Fibroblast of lung (primary cell): ENCODE measurements at regions not wholly inside any gene's neighbourhood (a gene's known extent, or its start where the extent isn't known, plus 50 kb on each side); places are given as distances from the start of the nearest gene placed in this dataset.

Source experiments
- DNase-seq, 2 donors: peaks; one replicate each; pipeline versions ENCODE4 v3.0.0 to v3.0.0-alpha.2; 2010; ENCODE audit warnings: low read depth in 2 of 2
- H2AFZ ChIP-seq: 2 replicates; pipeline ENCODE4 v1.5.1; 2012; ENCODE audit warnings: low read length, control low read depth, inconsistent platforms
- H3K27ac ChIP-seq: 2 replicates; pipeline ENCODE4 v1.5.1; 2011; ENCODE audit warnings: low read length, control low read depth; ENCODE audit not compliant: insufficient read depth
- H3K27me3 ChIP-seq: 2 replicates; pipeline ENCODE4 v1.5.1; 2011; ENCODE audit warnings: mild to moderate bottlenecking, low read length; ENCODE audit not compliant: control insufficient read depth, insufficient read depth
- H3K36me3 ChIP-seq: 2 replicates; pipeline ENCODE4 v1.5.1; 2011; ENCODE audit warnings: low read length; ENCODE audit not compliant: control insufficient read depth, insufficient read depth
- H3K4me1 ChIP-seq: 2 replicates; pipeline ENCODE4 v1.5.1; 2011; ENCODE audit warnings: low read length; ENCODE audit not compliant: control insufficient read depth, insufficient read depth; ENCODE audit errors: extremely low read depth
- H3K4me2 ChIP-seq: 2 replicates; pipeline ENCODE4 v1.5.1; 2011; ENCODE audit warnings: low read length, control low read depth; ENCODE audit not compliant: insufficient read depth; ENCODE audit errors: extremely low read depth
- H3K4me3 ChIP-seq, 4 experiments: fragments of 200-600 bp in 1 of 4; sonication (generic) in 1 of 4; replicated peaks in 1 of 4; 2 replicates each; pipeline ENCODE4 v1.5.1; 2011 to 2016; ENCODE audit warnings: low read length in 4 of 4, low read depth in 3 of 4, mild to moderate bottlenecking in 3 of 4, control low read depth in 2 of 4, inconsistent platforms in 1 of 4, mixed read lengths in 1 of 4; ENCODE audit not compliant: insufficient read depth in 1 of 4; ENCODE audit errors: control extremely low read depth in 1 of 4
- H3K79me2 ChIP-seq: 2 replicates; pipeline ENCODE4 v1.5.1; 2012; ENCODE audit warnings: mild to moderate bottlenecking, low read length, inconsistent platforms; ENCODE audit not compliant: control insufficient read depth, insufficient read depth
- H3K9ac ChIP-seq: 2 replicates; pipeline ENCODE4 v1.5.1; 2011; ENCODE audit warnings: mild to moderate bottlenecking, low read length, control low read depth; ENCODE audit not compliant: insufficient read depth
- H3K9me3 ChIP-seq: 2 replicates; pipeline ENCODE4 v1.5.1; 2012; ENCODE audit warnings: low read depth, low read length; ENCODE audit not compliant: control insufficient read depth, insufficient read depth
- H4K20me1 ChIP-seq: 2 replicates; pipeline ENCODE4 v1.5.1; 2011; ENCODE audit warnings: low read length; ENCODE audit not compliant: control insufficient read depth, insufficient read depth; ENCODE audit errors: extremely low read depth
- CTCF ChIP-seq, 2 donors: IDR thresholded peaks in 1 of 2; conservative IDR thresholded peaks in 1 of 2; 1 replicate in 1 of 2; 2 replicates in 1 of 2; pipeline ENCODE4 v1.5.1; 2011 to 2012; ENCODE audit warnings: low read length in 2 of 2, control low read depth in 1 of 2, inconsistent platforms in 1 of 2, low read depth in 1 of 2, mild to moderate bottlenecking in 1 of 2
- EZH2 ChIP-seq: IDR thresholded peaks from 2 replicates; pipeline ENCODE4 v1.5.1; 2012; ENCODE audit warnings: low read length, control low read depth, mild to moderate bottlenecking; ENCODE audit errors: missing control alignments

GRCh38 chr5:126052120-126052519 is 371.1 kb upstream of the GRAMD2B start:
- TF ChIP-seq EZH2 (no peak), CTCF (conservative IDR thresholded peaks at IDR 0.05 in 1 of 2, IDR thresholded peaks at IDR 0.05 in 1 of 2; ENCODE audit: low read depth in 1 of 2, low read length in 2 of 2) (no peak)
- DNase-seq, result peak in 1 of 2 donors; percentile 24
- H3K9ac ChIP-seq, result no peak overlapping the region
- H2AFZ ChIP-seq, result no peak overlapping the region
- no peak overlapping the region for H3K4me2 ChIP-seq
- H3K27ac ChIP-seq, result no peak overlapping the region
- no peaks in the 10 kb centered on the region for H3K27me3 ChIP-seq
- H3K4me3 ChIP-seq, result no peak overlapping the region
- no peaks in the 10 kb centered on the region for H3K9me3 ChIP-seq
- H3K79me2 ChIP-seq, result no peaks in the 10 kb centered on the region
- no peaks in the 10 kb centered on the region for H4K20me1 ChIP-seq
- no peaks in the 10 kb centered on the region for H3K4me1 ChIP-seq
- no peaks in the 10 kb centered on the region for H3K36me3 ChIP-seq

GRCh38 chr5:126052791-126053190 is 370.4 kb upstream of the GRAMD2B start:
- Histone ChIP-seq H2AFZ (no peak overlapping the region), H3K4me3 (no peak overlapping the region), H3K4me2 (no peak overlapping the region), H3K27ac (no peak overlapping the region), H3K79me2 (no peaks in the 10 kb centered on the region), H3K9me3 (no peaks in the 10 kb centered on the region), H4K20me1 (no peaks in the 10 kb centered on the region), H3K4me1 (no peaks in the 10 kb centered on the region), H3K36me3 (no peaks in the 10 kb centered on the region), H3K9ac (no peak overlapping the region), H3K27me3 (no peaks in the 10 kb centered on the region)
- TF ChIP-seq EZH2, result no peak
- no peak for TF ChIP-seq CTCF (conservative IDR thresholded peaks at IDR 0.05 in 1 of 2, IDR thresholded peaks at IDR 0.05 in 1 of 2; ENCODE audit: low read depth in 1 of 2, low read length in 2 of 2)
- DNase-seq, result no peak

DNA sequence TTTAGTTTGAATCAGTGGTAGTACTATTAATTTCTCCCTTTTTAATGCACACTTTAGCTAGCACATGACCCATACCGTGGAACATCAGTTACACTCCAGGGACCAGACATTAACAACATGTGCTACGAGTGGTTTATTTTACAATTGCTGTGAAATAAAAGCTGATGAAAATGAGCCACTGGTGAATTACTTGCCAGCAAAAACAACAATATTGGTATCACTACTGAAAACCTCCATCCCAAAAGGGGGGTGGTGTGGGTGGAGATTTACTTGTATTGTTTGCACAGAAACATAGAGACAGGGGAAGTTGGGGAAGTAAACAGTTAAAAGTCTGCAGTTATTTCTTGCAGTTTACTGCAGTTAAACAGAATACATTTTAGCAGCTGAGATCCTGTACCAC is 369.6 kb upstream of the GRAMD2B start:
- Histone ChIP-seq H3K9ac (no peak overlapping the region), H4K20me1 (no peaks in the 10 kb centered on the region), H3K4me2 (no peak overlapping the region), H3K9me3 (no peaks in the 10 kb centered on the region), H3K36me3 (no peaks in the 10 kb centered on the region), H3K4me1 (no peaks in the 10 kb centered on the region), H3K27me3 (no peaks in the 10 kb centered on the region), H3K4me3 (no peak overlapping the region), H3K79me2 (no peaks in the 10 kb centered on the region), H3K27ac (no peak overlapping the region), H2AFZ (no peak overlapping the region)
- no peak for DNase-seq
- no peak for TF ChIP-seq EZH2
- TF ChIP-seq CTCF (conservative IDR thresholded peaks at IDR 0.05 in 1 of 2, IDR thresholded peaks at IDR 0.05 in 1 of 2; ENCODE audit: low read depth in 1 of 2, low read length in 2 of 2), result no peak
